ENCODE measurements at regions not wholly inside any gene's neighbourhood (a gene's known extent, or its start where the extent isn't known, plus 50 kb on each side); places are given as distances from the start of the nearest gene placed in this dataset.

DNA sequence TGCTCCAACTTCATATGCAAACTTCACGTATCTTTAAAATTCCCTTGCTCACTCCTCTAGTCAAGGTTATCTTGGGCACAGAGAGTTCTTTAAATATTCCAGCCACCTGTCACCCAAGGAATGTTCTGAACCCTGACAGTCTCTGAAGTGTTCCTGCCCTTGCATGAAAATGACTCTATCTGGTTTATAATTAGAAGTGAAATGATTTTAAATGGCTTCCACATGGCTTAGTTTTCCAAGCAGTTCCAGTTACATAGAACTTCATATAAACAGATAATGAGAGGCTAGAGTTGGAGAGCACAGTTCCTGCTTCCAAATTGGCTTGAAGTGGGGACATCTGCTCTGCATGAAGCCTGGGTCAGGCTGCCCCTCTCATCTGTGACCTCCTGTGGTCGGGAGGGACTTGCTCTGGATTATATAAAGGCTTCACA, 81.9 kb downstream of the SLC4A3 start:
- TF ChIP-seq, protein P1, sequence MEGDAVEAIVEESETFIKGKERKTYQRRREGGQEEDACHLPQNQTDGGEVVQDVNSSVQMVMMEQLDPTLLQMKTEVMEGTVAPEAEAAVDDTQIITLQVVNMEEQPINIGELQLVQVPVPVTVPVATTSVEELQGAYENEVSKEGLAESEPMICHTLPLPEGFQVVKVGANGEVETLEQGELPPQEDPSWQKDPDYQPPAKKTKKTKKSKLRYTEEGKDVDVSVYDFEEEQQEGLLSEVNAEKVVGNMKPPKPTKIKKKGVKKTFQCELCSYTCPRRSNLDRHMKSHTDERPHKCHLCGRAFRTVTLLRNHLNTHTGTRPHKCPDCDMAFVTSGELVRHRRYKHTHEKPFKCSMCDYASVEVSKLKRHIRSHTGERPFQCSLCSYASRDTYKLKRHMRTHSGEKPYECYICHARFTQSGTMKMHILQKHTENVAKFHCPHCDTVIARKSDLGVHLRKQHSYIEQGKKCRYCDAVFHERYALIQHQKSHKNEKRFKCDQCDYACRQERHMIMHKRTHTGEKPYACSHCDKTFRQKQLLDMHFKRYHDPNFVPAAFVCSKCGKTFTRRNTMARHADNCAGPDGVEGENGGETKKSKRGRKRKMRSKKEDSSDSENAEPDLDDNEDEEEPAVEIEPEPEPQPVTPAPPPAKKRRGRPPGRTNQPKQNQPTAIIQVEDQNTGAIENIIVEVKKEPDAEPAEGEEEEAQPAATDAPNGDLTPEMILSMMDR (IDR thresholded peaks at IDR 0.05), result no peak
- no peak for TF ChIP-seq POLR2A (IDR thresholded peaks at IDR 0.05)

Measured in body of pancreas (tissue), 4 donors.